ENCODE measurements at regions not wholly inside any gene's neighbourhood (a gene's known extent, or its start where the extent isn't known, plus 50 kb on each side); places are given as distances from the start of the nearest gene placed in this dataset.

- H3K4me3 ChIP-seq (ENCODE audit: low read depth in 1 of 3, low read length in 3 of 3), result no peak overlapping the region
- H3K9me3 ChIP-seq (ENCODE audit: control insufficient read depth in 4 of 4, low read length in 3 of 4), result no peaks in the 10 kb centered on the region
- TF ChIP-seq HNF4A (conservative IDR thresholded peaks at IDR 0.05) (no peak), HNF4G (IDR thresholded peaks at IDR 0.05) (no peak), YY1 (IDR thresholded peaks at IDR 0.05) (no peak), SP1 (IDR thresholded peaks at IDR 0.05) (no peak), CTCF (IDR thresholded peaks at IDR 0.05; ENCODE audit: low read depth, low read length, missing input control) (no peak), GABPA (IDR thresholded peaks at IDR 0.05 in 1 of 2, conservative IDR thresholded peaks at IDR 0.05 in 1 of 2) (no peak), FOXA2 (IDR thresholded peaks at IDR 0.05) (no peak), FOXA1 (IDR thresholded peaks at IDR 0.05) (no peak), TAF1 (conservative IDR thresholded peaks at IDR 0.05) (no peak), RXRA (IDR thresholded peaks at IDR 0.05) (no peak), JUND (IDR thresholded peaks at IDR 0.05) (no peak), RAD21 (IDR thresholded peaks at IDR 0.05) (no peak), EGR1 (IDR thresholded peaks at IDR 0.05; ENCODE audit: low read depth in 2 of 2) (no peak), NR2F2 (IDR thresholded peaks at IDR 0.05) (no peak)
- TF ChIP-seq, protein P1, sequence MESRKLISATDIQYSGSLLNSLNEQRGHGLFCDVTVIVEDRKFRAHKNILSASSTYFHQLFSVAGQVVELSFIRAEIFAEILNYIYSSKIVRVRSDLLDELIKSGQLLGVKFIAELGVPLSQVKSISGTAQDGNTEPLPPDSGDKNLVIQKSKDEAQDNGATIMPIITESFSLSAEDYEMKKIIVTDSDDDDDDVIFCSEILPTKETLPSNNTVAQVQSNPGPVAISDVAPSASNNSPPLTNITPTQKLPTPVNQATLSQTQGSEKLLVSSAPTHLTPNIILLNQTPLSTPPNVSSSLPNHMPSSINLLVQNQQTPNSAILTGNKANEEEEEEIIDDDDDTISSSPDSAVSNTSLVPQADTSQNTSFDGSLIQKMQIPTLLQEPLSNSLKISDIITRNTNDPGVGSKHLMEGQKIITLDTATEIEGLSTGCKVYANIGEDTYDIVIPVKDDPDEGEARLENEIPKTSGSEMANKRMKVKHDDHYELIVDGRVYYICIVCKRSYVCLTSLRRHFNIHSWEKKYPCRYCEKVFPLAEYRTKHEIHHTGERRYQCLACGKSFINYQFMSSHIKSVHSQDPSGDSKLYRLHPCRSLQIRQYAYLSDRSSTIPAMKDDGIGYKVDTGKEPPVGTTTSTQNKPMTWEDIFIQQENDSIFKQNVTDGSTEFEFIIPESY (IDR thresholded peaks at IDR 0.05), result no peak
- TF ChIP-seq, protein P2, sequence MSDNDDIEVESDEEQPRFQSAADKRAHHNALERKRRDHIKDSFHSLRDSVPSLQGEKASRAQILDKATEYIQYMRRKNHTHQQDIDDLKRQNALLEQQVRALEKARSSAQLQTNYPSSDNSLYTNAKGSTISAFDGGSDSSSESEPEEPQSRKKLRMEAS (IDR thresholded peaks at IDR 0.05), result no peak
- TF ChIP-seq, protein P3, sequence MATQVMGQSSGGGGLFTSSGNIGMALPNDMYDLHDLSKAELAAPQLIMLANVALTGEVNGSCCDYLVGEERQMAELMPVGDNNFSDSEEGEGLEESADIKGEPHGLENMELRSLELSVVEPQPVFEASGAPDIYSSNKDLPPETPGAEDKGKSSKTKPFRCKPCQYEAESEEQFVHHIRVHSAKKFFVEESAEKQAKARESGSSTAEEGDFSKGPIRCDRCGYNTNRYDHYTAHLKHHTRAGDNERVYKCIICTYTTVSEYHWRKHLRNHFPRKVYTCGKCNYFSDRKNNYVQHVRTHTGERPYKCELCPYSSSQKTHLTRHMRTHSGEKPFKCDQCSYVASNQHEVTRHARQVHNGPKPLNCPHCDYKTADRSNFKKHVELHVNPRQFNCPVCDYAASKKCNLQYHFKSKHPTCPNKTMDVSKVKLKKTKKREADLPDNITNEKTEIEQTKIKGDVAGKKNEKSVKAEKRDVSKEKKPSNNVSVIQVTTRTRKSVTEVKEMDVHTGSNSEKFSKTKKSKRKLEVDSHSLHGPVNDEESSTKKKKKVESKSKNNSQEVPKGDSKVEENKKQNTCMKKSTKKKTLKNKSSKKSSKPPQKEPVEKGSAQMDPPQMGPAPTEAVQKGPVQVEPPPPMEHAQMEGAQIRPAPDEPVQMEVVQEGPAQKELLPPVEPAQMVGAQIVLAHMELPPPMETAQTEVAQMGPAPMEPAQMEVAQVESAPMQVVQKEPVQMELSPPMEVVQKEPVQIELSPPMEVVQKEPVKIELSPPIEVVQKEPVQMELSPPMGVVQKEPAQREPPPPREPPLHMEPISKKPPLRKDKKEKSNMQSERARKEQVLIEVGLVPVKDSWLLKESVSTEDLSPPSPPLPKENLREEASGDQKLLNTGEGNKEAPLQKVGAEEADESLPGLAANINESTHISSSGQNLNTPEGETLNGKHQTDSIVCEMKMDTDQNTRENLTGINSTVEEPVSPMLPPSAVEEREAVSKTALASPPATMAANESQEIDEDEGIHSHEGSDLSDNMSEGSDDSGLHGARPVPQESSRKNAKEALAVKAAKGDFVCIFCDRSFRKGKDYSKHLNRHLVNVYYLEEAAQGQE (IDR thresholded peaks at IDR 0.05), result no peak
- H3K27ac ChIP-seq (ENCODE audit: low read depth in 1 of 2, low read length in 2 of 2), result no peak overlapping the region
- WGBS, result 78% methylated on average over 3 of the region's 3 CpGs
- DNase-seq (ENCODE audit: low spot score), result no peak
- no peaks in the 10 kb centered on the region for H3K4me1 ChIP-seq (ENCODE audit: control insufficient read depth in 4 of 4, insufficient read depth in 4 of 4, low read length in 3 of 4)
- no peaks in the 10 kb centered on the region for H3K36me3 ChIP-seq (ENCODE audit: control insufficient read depth in 4 of 4, insufficient read depth in 3 of 4, low read depth in 1 of 4, low read length in 3 of 4)
- peaks cover 0 to 4% (median 0%) of the 10 kb centered on the region in 4 donors for H3K27me3 ChIP-seq (ENCODE audit: control insufficient read depth in 4 of 4, insufficient read depth in 4 of 4, low read length in 3 of 4)
- no peak overlapping the region for H3K9ac ChIP-seq (ENCODE audit: low read depth in 1 of 2, low read length in 2 of 2)
Measured at GRCh38 chr5:155850370-155850769, 476.6 kb upstream of the SGCD start.

- DNase-seq (ENCODE audit: low spot score), result no peak
- peaks cover 0 to 11% (median 0%) of the 10 kb centered on the region in 4 donors for H3K4me1 ChIP-seq (ENCODE audit: control insufficient read depth in 4 of 4, insufficient read depth in 4 of 4, low read length in 3 of 4)
- H3K4me3 ChIP-seq (ENCODE audit: low read depth in 1 of 3, low read length in 3 of 3), result no peak overlapping the region
- H3K27me3 ChIP-seq (ENCODE audit: control insufficient read depth in 4 of 4, insufficient read depth in 4 of 4, low read length in 3 of 4), result no peaks in the 10 kb centered on the region
- H3K9ac ChIP-seq (ENCODE audit: low read depth in 1 of 2, low read length in 2 of 2), result no peak overlapping the region
- H3K9me3 ChIP-seq (ENCODE audit: control insufficient read depth in 4 of 4, low read length in 3 of 4), result no peaks in the 10 kb centered on the region
- TF ChIP-seq HNF4G (IDR thresholded peaks at IDR 0.05) (no peak), RXRA (IDR thresholded peaks at IDR 0.05) (no peak), SP1 (IDR thresholded peaks at IDR 0.05) (no peak)
- WGBS, result 68% methylated on average over 3 of the region's 3 CpGs
- H3K27ac ChIP-seq (ENCODE audit: low read depth in 1 of 2, low read length in 2 of 2), result no peak overlapping the region
- no peaks in the 10 kb centered on the region for H3K36me3 ChIP-seq (ENCODE audit: control insufficient read depth in 4 of 4, insufficient read depth in 3 of 4, low read depth in 1 of 4, low read length in 3 of 4)
Measured at GRCh38 chr5:155866971-155867370, 460.0 kb upstream of the SGCD start.

Data from liver (tissue), 8 donors.